ENCODE measurements at regions not wholly inside any gene's neighbourhood (a gene's known extent, or its start where the extent isn't known, plus 50 kb on each side); places are given as distances from the start of the nearest gene placed in this dataset.

DNA sequence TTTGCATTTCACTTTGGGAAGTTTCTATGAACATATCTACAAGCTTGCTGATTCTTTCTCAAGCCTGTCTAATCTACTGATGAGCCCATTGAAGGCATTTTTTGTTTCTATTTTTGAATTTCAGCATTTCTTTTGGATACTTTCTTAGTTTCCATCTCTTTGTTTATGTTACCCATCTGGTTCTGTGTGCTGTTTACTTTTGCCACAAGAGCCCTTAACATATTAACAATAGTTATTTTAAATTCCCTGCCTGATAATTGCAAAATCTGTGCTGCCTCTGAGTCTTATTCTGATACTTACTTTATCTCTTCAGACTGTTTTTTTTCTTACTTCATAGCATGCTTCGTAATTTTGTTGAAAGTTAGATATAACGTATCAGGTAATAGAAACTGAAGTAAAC, 75.8 kb upstream of the ZRANB2 start:
- TF ChIP-seq ZNF274 (IDR thresholded peaks at IDR 0.05; ENCODE audit: low read depth, low read length) (no peak), SUZ12 (IDR thresholded peaks at IDR 0.05; ENCODE audit: extremely low read depth, insufficient read depth, insufficient read length) (no peak)
